Right lobe of liver (tissue), 4 donors: ENCODE measurements at regions not wholly inside any gene's neighbourhood (a gene's known extent, or its start where the extent isn't known, plus 50 kb on each side); places are given as distances from the start of the nearest gene placed in this dataset.

Experiments
- POLR2A ChIP-seq: fragments of 450-650 bp; IDR thresholded peaks from one replicate; pipeline ENCODE4 v1.6.1; 2017; ENCODE audit warnings: antibody characterized with exemption, mild to moderate bottlenecking
- TF ChIP-seq, protein P1 (sequence below), 4 donors: fragments of 200-600 bp in 3 of 4; fragments of 450-650 bp in 1 of 4; IDR thresholded peaks; one replicate each; pipeline versions ENCODE4 v1.5.1 to v1.8.0; 2016 to 2022; ENCODE audit warnings: antibody characterized with exemption in 4 of 4, mild to moderate bottlenecking in 2 of 4
- donor health status: DM: no; HTN: no; CAD: no.
- donor health status: DM: no; HTN: no; CAD: no.
- donor health status: DM: no; HTN: yes; CAD: no.

DNA sequence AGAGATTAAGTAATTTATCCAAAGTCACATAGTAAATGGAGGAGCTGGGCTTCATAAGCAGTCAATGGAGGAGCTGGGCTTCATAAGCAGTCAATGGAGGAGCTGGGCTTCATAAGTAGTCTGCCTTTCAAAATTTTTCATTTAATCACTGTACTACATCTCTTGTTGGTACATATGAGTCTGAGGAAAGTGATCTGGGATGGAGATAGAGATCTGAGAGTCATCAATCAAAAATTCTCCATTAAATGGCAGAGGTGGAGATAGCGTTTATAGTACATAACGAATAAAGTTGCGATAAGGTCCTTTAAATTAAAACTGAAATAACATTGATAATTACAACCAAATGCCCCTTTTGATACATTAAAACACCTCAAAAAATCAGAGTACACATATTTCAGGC, 189.3 kb downstream of the KLF5 start:
- TF ChIP-seq, protein P1, sequence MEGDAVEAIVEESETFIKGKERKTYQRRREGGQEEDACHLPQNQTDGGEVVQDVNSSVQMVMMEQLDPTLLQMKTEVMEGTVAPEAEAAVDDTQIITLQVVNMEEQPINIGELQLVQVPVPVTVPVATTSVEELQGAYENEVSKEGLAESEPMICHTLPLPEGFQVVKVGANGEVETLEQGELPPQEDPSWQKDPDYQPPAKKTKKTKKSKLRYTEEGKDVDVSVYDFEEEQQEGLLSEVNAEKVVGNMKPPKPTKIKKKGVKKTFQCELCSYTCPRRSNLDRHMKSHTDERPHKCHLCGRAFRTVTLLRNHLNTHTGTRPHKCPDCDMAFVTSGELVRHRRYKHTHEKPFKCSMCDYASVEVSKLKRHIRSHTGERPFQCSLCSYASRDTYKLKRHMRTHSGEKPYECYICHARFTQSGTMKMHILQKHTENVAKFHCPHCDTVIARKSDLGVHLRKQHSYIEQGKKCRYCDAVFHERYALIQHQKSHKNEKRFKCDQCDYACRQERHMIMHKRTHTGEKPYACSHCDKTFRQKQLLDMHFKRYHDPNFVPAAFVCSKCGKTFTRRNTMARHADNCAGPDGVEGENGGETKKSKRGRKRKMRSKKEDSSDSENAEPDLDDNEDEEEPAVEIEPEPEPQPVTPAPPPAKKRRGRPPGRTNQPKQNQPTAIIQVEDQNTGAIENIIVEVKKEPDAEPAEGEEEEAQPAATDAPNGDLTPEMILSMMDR (IDR thresholded peaks at IDR 0.05): no peak
- no peak for TF ChIP-seq POLR2A
